Glomerular endothelial cell (primary cell): ENCODE measurements at regions not wholly inside any gene's neighbourhood (a gene's known extent, or its start where the extent isn't known, plus 50 kb on each side); places are given as distances from the start of the nearest gene placed in this dataset.
"Not testable (repeated sequence)": the region's sequence is repeated elsewhere in the genome, so short reads cannot be mapped to it uniquely, and the experiment has no call there.

Experiments
- DNase-seq: peaks from one replicate; pipeline ENCODE4 v3.0.0-alpha.2; 2011; ENCODE audit warnings: low read depth, low spot score; ENCODE audit errors: extremely low read depth

GRCh38 chr2:208673631-208674030 is 267.0 kb downstream of the PTH2R start:
- DNase-seq: no peak

DNA sequence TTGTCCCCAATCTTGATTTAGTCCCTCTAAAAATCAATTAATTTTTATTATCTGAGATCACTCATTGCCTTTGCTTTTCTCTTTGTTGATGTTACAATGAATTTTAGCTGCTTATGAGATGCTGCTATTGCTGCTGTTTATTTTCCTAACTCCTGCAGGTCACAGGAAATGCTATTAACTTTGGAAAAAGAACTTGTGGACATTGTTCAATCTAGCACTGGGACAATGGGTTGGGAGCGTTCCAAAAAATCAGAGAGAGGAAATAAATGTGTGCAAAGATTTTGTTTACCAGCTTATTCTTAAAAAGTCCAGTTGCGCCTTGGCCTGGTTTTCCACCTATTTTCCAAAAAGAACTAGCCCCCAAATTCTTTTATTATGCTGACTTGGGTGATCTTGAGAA is 268.3 kb downstream of the PTH2R start:
- no peak for DNase-seq

DNA sequence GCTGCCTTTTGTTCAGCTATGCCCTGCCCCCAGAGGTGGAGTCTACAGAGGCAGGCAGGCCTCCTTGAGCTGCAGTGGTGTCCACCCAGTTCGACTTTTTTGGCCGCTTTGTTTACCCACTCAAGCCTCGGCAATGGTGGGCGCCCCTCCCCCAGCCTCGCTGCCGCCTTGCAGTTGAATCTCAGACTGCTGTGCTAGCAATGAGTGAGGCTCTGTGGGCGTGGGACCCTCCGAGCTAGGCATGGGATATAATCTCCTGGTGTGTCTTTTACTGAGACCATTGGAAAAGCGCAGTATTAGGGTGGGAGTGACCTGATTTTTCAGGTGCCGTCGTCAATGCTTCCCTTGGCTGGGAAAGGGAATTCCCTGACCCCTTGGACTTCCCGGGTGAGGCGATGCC is 279.3 kb downstream of the PTH2R start:
- DNase-seq: not testable (repeated sequence)

- DNase-seq: no peak
These were observed 280.1 kb downstream of the PTH2R start for GRCh38 chr2:208686665-208687064.

GRCh38 chr2:208687720-208688119 is 281.1 kb downstream of the PTH2R start:
- not testable (repeated sequence) for DNase-seq

- DNase-seq: no peak
These were observed 291.5 kb downstream of the PTH2R start for GRCh38 chr2:208698114-208698513.

DNA sequence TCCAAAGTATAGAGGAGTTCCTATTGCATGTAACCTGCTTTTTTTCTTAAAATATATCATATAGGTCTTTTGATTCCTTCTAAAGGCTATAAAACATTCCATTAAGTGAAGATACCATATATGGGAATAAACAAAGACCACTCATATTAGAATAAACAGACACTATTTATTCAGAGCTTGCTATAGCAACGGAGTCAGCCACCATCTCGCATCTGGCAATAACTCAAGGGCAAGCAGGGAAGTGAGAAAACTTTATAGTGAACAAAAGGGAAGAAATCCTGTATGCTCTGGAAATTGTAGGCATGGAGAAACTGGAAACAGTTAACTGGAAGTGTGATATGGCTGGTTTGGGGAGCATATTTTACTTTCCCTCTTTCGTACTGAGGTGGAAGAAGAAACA is 301.9 kb downstream of the PTH2R start:
- DNase-seq: no peak

DNA sequence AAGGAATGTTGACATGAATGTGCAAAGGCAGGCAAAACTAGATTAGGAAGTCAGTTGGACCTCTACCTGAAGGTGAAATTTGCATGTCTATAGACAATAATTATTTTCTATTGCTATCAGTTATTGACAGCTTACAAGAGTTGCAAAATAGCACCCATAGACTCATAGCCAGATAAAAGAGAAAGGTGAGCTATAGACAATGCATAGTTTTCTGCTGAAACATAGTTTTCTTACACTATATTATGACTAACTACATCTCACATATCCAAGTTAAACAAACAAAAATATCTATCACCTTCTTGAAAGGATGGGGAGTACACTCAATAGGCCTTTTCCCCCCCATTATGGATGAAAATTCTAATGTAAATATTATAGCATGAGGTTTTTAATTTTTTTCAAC is 305.0 kb downstream of the PTH2R start:
- no peak for DNase-seq

GRCh38 chr2:208713066-208713745 is 306.6 kb downstream of the PTH2R start:
- no peak for DNase-seq

- no peak for DNase-seq
These were observed 312.2 kb downstream of the PTH2R start for GRCh38 chr2:208718828-208719227.

- no peak for DNase-seq
These were observed 316.1 kb downstream of the PTH2R start for GRCh38 chr2:208722731-208723130.

DNA sequence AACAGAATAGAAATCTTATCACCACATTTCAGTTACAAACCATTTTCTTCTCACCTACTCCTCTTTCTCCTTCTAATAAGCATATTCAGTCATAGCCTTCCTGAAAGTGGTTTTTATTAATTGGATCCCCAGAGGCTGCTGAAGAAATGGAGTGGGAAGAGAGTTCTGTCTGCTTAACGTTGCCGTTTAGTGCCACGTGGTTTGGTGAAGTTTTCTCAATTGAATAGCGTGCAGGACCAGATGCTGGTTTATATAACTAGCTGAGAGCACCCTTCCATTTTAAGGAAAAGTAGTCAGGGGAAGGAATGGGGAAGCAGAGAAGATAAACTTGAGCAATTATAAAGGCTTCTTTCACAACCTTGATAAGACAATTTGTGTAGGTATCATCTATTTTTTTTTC is 318.7 kb downstream of the PTH2R start:
- DNase-seq: no peak

DNA sequence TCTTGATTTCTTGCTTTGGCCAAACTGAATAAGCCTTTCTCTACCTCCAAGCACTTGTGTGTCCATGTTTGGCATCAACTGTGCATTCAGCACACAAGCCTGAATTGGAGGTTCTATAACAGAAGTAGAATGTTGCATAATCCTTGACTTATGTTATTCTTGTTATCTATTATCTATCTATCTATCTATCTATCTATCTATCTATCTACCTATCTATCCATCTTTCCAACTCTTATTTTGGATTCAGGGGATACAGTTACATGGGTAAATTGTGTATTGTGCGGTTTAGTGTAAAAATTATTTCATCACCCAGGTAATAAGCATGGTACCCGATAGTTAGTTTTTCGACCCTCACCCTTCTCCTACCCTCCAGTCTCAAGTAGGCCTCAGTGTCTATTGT is 319.6 kb downstream of the PTH2R start:
- DNase-seq: no peak

DNA sequence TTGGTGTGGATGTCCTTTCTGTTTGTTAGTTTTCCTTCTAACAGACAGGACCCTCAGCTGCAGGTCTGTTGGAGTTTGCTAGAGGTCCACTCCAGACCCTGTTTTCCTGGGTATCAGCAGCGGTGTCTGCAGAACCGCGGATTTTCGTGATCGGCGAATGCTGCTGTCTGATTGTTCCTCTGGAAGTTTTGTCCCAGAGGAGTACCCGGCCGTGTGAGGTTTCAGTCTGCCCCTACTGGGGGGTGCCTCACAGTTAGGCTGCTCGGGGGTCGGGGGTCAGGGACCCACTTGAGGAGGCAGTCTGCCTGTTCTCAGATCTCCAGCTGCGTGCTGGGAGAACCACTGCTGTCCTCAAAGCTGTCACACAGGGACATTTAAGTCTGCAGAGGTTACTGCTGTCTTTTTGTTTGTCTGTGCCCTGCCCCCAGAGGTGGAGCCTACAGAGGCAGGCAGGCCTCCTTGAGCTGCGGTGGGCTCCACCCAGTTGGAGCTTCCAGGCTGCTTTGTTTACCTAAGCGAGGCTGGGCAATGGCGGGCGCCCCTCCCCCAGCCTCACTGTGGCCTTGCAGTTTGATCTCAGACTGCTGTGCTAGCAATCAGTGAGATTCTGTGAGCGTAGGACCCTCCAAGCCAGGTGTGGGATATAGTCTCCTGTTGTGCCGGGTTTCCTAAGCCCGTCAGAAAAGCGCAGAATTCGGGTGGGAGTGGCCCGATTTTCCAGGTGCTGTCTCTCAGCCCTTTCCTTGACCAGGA is 345.2 kb downstream of the PTH2R start:
- DNase-seq: not testable (repeated sequence)

- DNase-seq: no peak
These were observed 350.8 kb downstream of the PTH2R start for GRCh38 chr2:208757364-208757763.

GRCh38 chr2:208773074-208773473 is 366.5 kb downstream of the PTH2R start:
- DNase-seq: not testable (repeated sequence)

DNA sequence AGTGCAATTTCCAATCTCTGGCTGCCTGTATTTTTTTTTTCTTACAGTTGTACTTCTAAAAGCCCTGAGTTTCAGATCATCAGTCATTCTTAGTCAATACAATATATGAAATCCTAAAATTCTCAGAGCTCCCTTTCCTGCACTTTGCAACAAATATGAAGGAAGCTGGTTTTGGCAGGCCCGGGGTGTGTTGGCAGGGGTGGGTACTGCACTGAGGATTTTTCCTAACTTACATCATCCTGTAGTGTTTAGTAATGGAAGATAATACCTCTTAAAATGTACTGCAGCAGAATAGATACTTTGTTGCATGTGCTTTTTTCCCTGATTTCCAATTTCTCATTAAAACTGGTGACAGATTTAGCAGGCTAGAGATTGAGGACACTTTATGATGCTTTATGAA is 374.6 kb downstream of the PTH2R start:
- DNase-seq: no peak

- DNase-seq: no peak
These were observed 375.5 kb downstream of the PTH2R start for GRCh38 chr2:208782097-208782496.

- DNase-seq: no peak
These were observed 376.6 kb downstream of the PTH2R start for GRCh38 chr2:208783184-208783583.

DNA sequence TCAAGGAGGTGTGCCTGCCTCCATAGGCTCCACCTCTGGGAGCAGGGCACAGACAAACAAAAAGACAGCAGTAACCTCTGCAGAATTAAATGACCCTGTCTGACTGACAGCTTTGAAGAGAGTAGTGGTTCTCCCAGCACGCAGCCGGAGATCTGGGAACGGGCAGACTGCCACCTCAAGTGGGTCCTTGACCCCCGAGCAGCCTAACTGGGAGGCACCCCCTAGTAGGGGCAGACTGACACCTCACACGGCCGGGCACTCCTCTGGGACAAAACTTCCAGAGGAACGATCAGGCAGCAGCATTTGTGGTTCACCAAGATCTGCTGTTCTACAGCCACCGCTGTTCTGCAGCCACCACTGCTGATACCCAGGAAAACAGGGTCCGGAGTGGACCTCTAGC is 378.2 kb downstream of the PTH2R start:
- not testable (repeated sequence) for DNase-seq

DNA sequence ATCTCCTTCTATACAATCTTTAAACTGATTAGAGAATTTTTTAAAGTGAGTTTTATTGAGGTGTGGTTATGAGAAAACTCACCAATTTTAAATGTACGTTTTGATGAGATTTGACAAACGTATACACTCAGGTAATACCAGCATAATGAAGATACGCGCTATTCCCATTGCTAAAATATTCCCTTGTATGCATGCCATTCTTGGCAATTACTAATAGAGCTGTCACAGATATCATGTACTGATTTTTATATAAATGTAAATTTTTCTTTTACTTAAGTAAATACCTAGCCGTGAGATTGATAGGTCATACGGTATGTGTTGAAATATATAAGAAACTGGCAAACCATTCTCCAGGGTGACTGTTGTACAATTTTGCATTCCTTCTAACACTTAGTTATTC is 384.7 kb downstream of the PTH2R start:
- no peak for DNase-seq

DNA sequence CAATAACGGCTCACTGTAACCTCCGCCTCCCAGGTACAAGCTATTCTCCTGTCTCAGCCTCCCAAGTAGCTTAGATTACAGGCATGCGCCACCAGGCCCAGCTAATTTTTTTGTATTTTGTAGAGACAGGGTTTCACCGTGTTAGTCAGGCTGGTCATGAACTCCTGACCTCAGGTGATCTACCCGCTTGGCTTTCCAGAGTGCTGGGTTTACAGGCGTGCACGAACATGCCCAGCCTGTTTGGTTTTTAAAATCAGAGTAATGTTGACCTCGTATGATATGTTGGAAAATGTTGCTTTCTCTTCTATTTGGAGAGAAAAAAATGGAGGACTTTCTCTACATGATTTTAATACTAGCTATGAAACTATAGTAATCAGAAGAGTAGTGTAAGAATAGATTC is 386.2 kb downstream of the PTH2R start:
- DNase-seq: no peak
